ENCODE measurements at regions not wholly inside any gene's neighbourhood (a gene's known extent, or its start where the extent isn't known, plus 50 kb on each side); places are given as distances from the start of the nearest gene placed in this dataset.

DNA sequence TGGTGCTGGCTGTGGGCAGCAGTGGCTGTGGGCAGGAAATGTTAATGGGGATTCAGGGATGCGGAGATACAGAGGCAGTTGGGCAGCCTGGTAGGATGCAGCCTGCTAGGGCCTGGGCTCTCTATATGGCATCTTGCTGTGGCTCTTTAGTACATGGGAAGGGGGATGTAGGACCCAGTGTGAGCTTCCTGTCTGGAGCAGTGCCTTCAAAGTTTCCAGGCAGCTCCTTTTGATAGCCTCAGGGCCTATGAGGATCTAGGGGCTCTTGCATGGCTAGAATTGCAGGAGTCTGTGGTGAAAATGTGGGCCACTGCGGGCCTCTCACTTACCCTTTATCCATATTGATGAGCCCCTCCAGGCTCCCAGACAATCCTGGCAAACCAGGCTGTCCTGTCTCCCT lies 213.2 kb upstream of the SNX19 start:
- POLR2A ChIA-PET, result no interaction called here
- H3K9ac ChIP-seq (ENCODE audit: low read length), result no peak overlapping the region
- H3K4me1 ChIP-seq (ENCODE audit: control insufficient read depth in 1 of 2, insufficient read depth in 2 of 2, low read length in 2 of 2), result no peaks in the 10 kb centered on the region
- H3K4me3 ChIP-seq (replicated peaks in 1 of 2; ENCODE audit: low read depth in 1 of 2, low read length in 2 of 2), result no peak overlapping the region
- BruUV-seq (replicated peaks), result no TSS peak
- peaks cover 7% of the 10 kb centered on the region in 2 experiments; a peak in 2 of 4 replicates for H3K9me3 ChIP-seq (ENCODE audit: control insufficient read depth in 1 of 2, insufficient read depth in 1 of 2, low read depth in 1 of 2, low read length in 2 of 2)
- intact Hi-C loops (cut with micrococcal nuclease), result no loop called here
- no peaks in the 10 kb centered on the region for H3K9me2 ChIP-seq (ENCODE audit: insufficient read depth)
- no peak overlapping the region for H3K4me2 ChIP-seq (ENCODE audit: low read length)
- no peak for ATAC-seq
- no peaks in the 10 kb centered on the region for H3K27me3 ChIP-seq (ENCODE audit: insufficient read depth, low read length)
- H3K27ac ChIP-seq (ENCODE audit: low read depth, low read length), result no peak overlapping the region
- RAD21 ChIA-PET (ENCODE audit: low non-redundant PET in 1 of 2, low total read pairs in 2 of 2, uncharacterized antibody in 2 of 2, unreplicated experiment in 2 of 2), result no interaction called here
- CTCF ChIA-PET, result no interaction called here
- H2AFZ ChIP-seq (ENCODE audit: low read depth, low read length, poor library complexity, severe bottlenecking), result no peak overlapping the region
- no peak for DNase-seq (ENCODE audit: low read depth, low spot score)
- TF ChIP-seq SRF (IDR thresholded peaks at IDR 0.05; ENCODE audit: low read depth) (no peak), EZH2phosphoT487 (IDR thresholded peaks at IDR 0.05; ENCODE audit: borderline replicate concordance) (no peak), JUND (IDR thresholded peaks at IDR 0.05) (no peak), TCF7L2 (IDR thresholded peaks at IDR 0.05; ENCODE audit: borderline replicate concordance, extremely low read depth, insufficient read depth, insufficient read length) (no peak), REST (IDR thresholded peaks at IDR 0.05; ENCODE audit: low read depth) (no peak), CBX3 (IDR thresholded peaks at IDR 0.05; ENCODE audit: low read depth) (no peak), ZNF274 (IDR thresholded peaks at IDR 0.05; ENCODE audit: low read depth, low read length) (no peak), ZBTB33 (IDR thresholded peaks at IDR 0.05; ENCODE audit: extremely low read depth, insufficient replicate concordance, low read length) (no peak), ELF1 (IDR thresholded peaks at IDR 0.05; ENCODE audit: borderline replicate concordance, low read depth) (no peak), ZFX (IDR thresholded peaks at IDR 0.05) (no peak), CTCF (IDR thresholded peaks at IDR 0.05 in 2 of 3, conservative IDR thresholded peaks at IDR 0.05 in 1 of 3; ENCODE audit: borderline replicate concordance in 1 of 3, insufficient read depth in 1 of 3, low read depth in 2 of 3, low read length in 2 of 3) (no peak), POLR2AphosphoS5 (IDR thresholded peaks at IDR 0.05; ENCODE audit: low read depth, low read length) (no peak), CEBPB (IDR thresholded peaks at IDR 0.05; ENCODE audit: low read depth) (no peak), POLR2A (IDR thresholded peaks at IDR 0.05; ENCODE audit: borderline replicate concordance, extremely low read depth, insufficient read depth, insufficient read length) (no peak), FOSL1 (IDR thresholded peaks at IDR 0.05; ENCODE audit: low read depth) (no peak), RAD21 (IDR thresholded peaks at IDR 0.05; ENCODE audit: low read depth) (no peak), YY1 (IDR thresholded peaks at IDR 0.05; ENCODE audit: extremely low read depth, insufficient replicate concordance, low read depth, low read length) (no peak)
- H3K79me2 ChIP-seq (ENCODE audit: insufficient read depth, low read length), result no peaks in the 10 kb centered on the region
- no peaks in the 10 kb centered on the region for H4K20me1 ChIP-seq (ENCODE audit: insufficient read depth)
- H3K36me3 ChIP-seq (ENCODE audit: control insufficient read depth in 1 of 2, insufficient read depth in 2 of 2, low read length in 2 of 2), result no peaks in the 10 kb centered on the region
